Mesodermal cell (in vitro differentiated cells): ENCODE measurements at regions not wholly inside any gene's neighbourhood (a gene's known extent, or its start where the extent isn't known, plus 50 kb on each side); places are given as distances from the start of the nearest gene placed in this dataset.

Source experiments
- H3K27ac ChIP-seq: 2 replicates; pipeline ENCODE4 v1.7.0; 2013; ENCODE audit warnings: mild to moderate bottlenecking, low read depth, low read length, moderate library complexity; ENCODE audit not compliant: severe bottlenecking
- H3K36me3 ChIP-seq: 2 replicates; pipeline ENCODE4 v1.7.1; 2013; ENCODE audit warnings: mild to moderate bottlenecking, low read length, moderate library complexity; ENCODE audit not compliant: control insufficient read depth, insufficient read depth
- H3K4me1 ChIP-seq: one replicate; pipeline ENCODE4 v1.7.1; 2013; ENCODE audit warnings: mild to moderate bottlenecking, low read length; ENCODE audit not compliant: insufficient read depth, control insufficient read depth, poor library complexity, severe bottlenecking
- H3K4me3 ChIP-seq: 2 replicates; pipeline ENCODE4 v1.7.0; 2013; ENCODE audit warnings: low read length, control low read depth, mild to moderate bottlenecking; ENCODE audit not compliant: insufficient read depth, poor library complexity, severe bottlenecking; ENCODE audit errors: extremely low read depth
- H3K9me3 ChIP-seq: 2 replicates; pipeline ENCODE4 v1.7.1; 2013; ENCODE audit warnings: mild to moderate bottlenecking, low read length, moderate library complexity; ENCODE audit not compliant: control insufficient read depth
- WGBS, 2 experiments: methylation state at CpG; one replicate each; pipeline ENCODE4 v1.1.5; 2013; ENCODE audit warnings: missing lambda C conversion rate in 2 of 2; ENCODE audit not compliant: insufficient coverage in 2 of 2; 5-methylcytosine and 5-hydroxymethylcytosine counted together

- Histone ChIP-seq H3K36me3 (no peaks in the 10 kb centered on the region), H3K27ac (no peak overlapping the region), H3K4me1 (peaks cover 11% of the 10 kb centered on the region), H3K9me3 (no peaks in the 10 kb centered on the region), H3K4me3 (no peak overlapping the region)
- WGBS, 2 experiments, result 83 to 91% methylated on average over 2 to 3 of the region's 6 CpGs
Measured at GRCh38 chr6:105849746-105850145, 236.4 kb upstream of the PRDM1 start.

GRCh38 chr6:105847433-105847832 lies 238.7 kb upstream of the PRDM1 start:
- H3K27ac ChIP-seq, result no peak overlapping the region
- peaks cover 11% of the 10 kb centered on the region for H3K4me1 ChIP-seq
- H3K4me3 ChIP-seq, result no peak overlapping the region
- no peaks in the 10 kb centered on the region for H3K9me3 ChIP-seq
- no peaks in the 10 kb centered on the region for H3K36me3 ChIP-seq

- Histone ChIP-seq H3K9me3 (no peaks in the 10 kb centered on the region), H3K4me3 (no peak overlapping the region), H3K27ac (no peak overlapping the region), H3K4me1 (peaks cover 1% of the 10 kb centered on the region), H3K36me3 (no peaks in the 10 kb centered on the region)
- WGBS, 2 experiments, result 68 to 83% methylated on average over 2 to 4 of the region's 7 CpGs
Measured at GRCh38 chr6:105844275-105844883, 241.8 kb upstream of the PRDM1 start.

- Histone ChIP-seq H3K9me3 (no peaks in the 10 kb centered on the region), H3K4me3 (no peak overlapping the region), H3K4me1 (no peaks in the 10 kb centered on the region)
Measured at GRCh38 chr6:105839266-105839665, 246.9 kb upstream of the PRDM1 start.

GRCh38 chr6:105838171-105838570 lies 248.0 kb upstream of the PRDM1 start:
- Histone ChIP-seq H3K4me3 (no peak overlapping the region), H3K4me1 (no peaks in the 10 kb centered on the region), H3K9me3 (no peaks in the 10 kb centered on the region), H3K36me3 (no peaks in the 10 kb centered on the region), H3K27ac (no peak overlapping the region)
- 100% methylated on average over 1 of the region's 1 CpG; no CpG with 5 or more reads in 1 of the 2 experiments for WGBS, 2 experiments

More at GRCh38 chr6:105839266-105839665, 246.9 kb upstream of the PRDM1 start:
- Histone ChIP-seq H3K27ac (no peak overlapping the region), H3K36me3 (no peaks in the 10 kb centered on the region)

- Histone ChIP-seq H3K4me3 (no peak overlapping the region), H3K4me1 (no peaks in the 10 kb centered on the region), H3K27ac (no peak overlapping the region), H3K9me3 (no peaks in the 10 kb centered on the region), H3K36me3 (no peaks in the 10 kb centered on the region)
- 88 to 92% methylated on average over 4 to 5 of the region's 5 CpGs for WGBS, 2 experiments
Measured at GRCh38 chr6:105836889-105837288, 249.2 kb upstream of the PRDM1 start.

- Histone ChIP-seq H3K27ac (no peak overlapping the region), H3K36me3 (no peaks in the 10 kb centered on the region), H3K4me1 (no peaks in the 10 kb centered on the region), H3K9me3 (no peaks in the 10 kb centered on the region), H3K4me3 (no peak overlapping the region)
- 96% methylated on average over 4 to 5 of the region's 5 CpGs for WGBS, 2 experiments
Measured at GRCh38 chr6:105836379-105836778, 249.8 kb upstream of the PRDM1 start.

- Histone ChIP-seq H3K4me1 (no peaks in the 10 kb centered on the region), H3K4me3 (no peak overlapping the region), H3K9me3 (no peaks in the 10 kb centered on the region), H3K36me3 (no peaks in the 10 kb centered on the region), H3K27ac (no peak overlapping the region)
- 33 to 69% methylated on average over 1 to 3 of the region's 6 CpGs for WGBS, 2 experiments
Measured at GRCh38 chr6:105835373-105835772, 250.8 kb upstream of the PRDM1 start.

GRCh38 chr6:105833959-105834947 lies 251.9 kb upstream of the PRDM1 start:
- H3K4me3 ChIP-seq, result no peak overlapping the region
- 91 to 92% methylated on average over 3 to 4 of the region's 7 CpGs for WGBS, 2 experiments
- no peaks in the 10 kb centered on the region for H3K36me3 ChIP-seq
- H3K4me1 ChIP-seq, result no peaks in the 10 kb centered on the region
- no peak overlapping the region for H3K27ac ChIP-seq
- H3K9me3 ChIP-seq, result no peaks in the 10 kb centered on the region

- H3K36me3 ChIP-seq, result no peaks in the 10 kb centered on the region
- H3K4me1 ChIP-seq, result no peaks in the 10 kb centered on the region
- no peaks in the 10 kb centered on the region for H3K9me3 ChIP-seq
- no peak overlapping the region for H3K4me3 ChIP-seq
- WGBS, 2 experiments, result 92 to 100% methylated on average over 1 to 3 of the region's 5 CpGs
- H3K27ac ChIP-seq, result no peak overlapping the region
Measured at GRCh38 chr6:105832313-105832761, 253.8 kb upstream of the PRDM1 start.
